ENCODE measurements at regions not wholly inside any gene's neighbourhood (a gene's known extent, or its start where the extent isn't known, plus 50 kb on each side); places are given as distances from the start of the nearest gene placed in this dataset.

GRCh38 chr9:134214386-134214765 is 50.0 kb upstream of the RNU6ATAC start:
- no peaks in the 10 kb centered on the region for H3K9me3 ChIP-seq (replicated peaks in 1 of 3)
- intact Hi-C loops (cut with DNase I) = no loop called here
- WGBS, 4 donors = 88 to 94% (median 92%) methylated on average over 4 to 6 of the region's 6 CpGs; no CpG with 5 or more reads in 1 of the 4 donors
- H3K27me3 ChIP-seq = no peaks in the 10 kb centered on the region
- no peaks in the 10 kb centered on the region for H3K36me3 ChIP-seq (replicated peaks in 1 of 2)
- DNase-seq = peak in 2 of 7 donors; percentile 6 to 8
- peaks cover 0 to 28% of the 10 kb centered on the region in 2 donors for H3K4me1 ChIP-seq (replicated peaks in 1 of 2)
- peak overlapping the region in 2 of 5 donors; percentile 81 to 87 for H3K27ac ChIP-seq
- no peak overlapping the region for H3K4me3 ChIP-seq
- TF ChIP-seq CTCF (IDR thresholded peaks at IDR 0.05) (no peak), POLR2A (IDR thresholded peaks at IDR 0.05) (no peak)

- Histone ChIP-seq H3K4me1 (replicated peaks in 1 of 2) (peaks cover 0 to 28% of the 10 kb centered on the region in 2 donors), H3K27ac (peak overlapping the region in 4 of 5 donors; percentile 23 to 87 (median 66)), H3K4me3 (no peak overlapping the region), H3K9me3 (replicated peaks in 1 of 3) (no peaks in the 10 kb centered on the region), H3K27me3 (no peaks in the 10 kb centered on the region), H3K36me3 (replicated peaks in 1 of 2) (no peaks in the 10 kb centered on the region)
- intact Hi-C loops (cut with DNase I) = no loop called here
- peak in 5 of 7 donors; percentile 48 to 66 (median 63) for DNase-seq
- WGBS, 4 donors = 31 to 53% (median 34%) methylated on average over 14 to 22 of the region's 22 CpGs
- TF ChIP-seq POLR2A (IDR thresholded peaks at IDR 0.05) (no peak), CTCF (IDR thresholded peaks at IDR 0.05) (no peak)
These were observed 50.5 kb upstream of the RNU6ATAC start for GRCh38 chr9:134214766-134215419.

- 20 to 73% (median 55%) methylated on average over 1 to 7 of the region's 7 CpGs for WGBS, 4 donors
- H3K27ac ChIP-seq = peak overlapping the region in 4 of 5 donors; percentile 23 to 87 (median 66)
- DNase-seq = no peak
- no peaks in the 10 kb centered on the region for H3K27me3 ChIP-seq
- TF ChIP-seq CTCF (IDR thresholded peaks at IDR 0.05) (no peak), POLR2A (IDR thresholded peaks at IDR 0.05) (no peak)
- H3K9me3 ChIP-seq (replicated peaks in 1 of 3) = no peaks in the 10 kb centered on the region
- H3K36me3 ChIP-seq (replicated peaks in 1 of 2) = no peaks in the 10 kb centered on the region
- intact Hi-C loops (cut with DNase I) = no loop called here
- H3K4me3 ChIP-seq = no peak overlapping the region
- peaks cover 0 to 28% of the 10 kb centered on the region in 2 donors for H3K4me1 ChIP-seq (replicated peaks in 1 of 2)
These were observed 51.0 kb upstream of the RNU6ATAC start for GRCh38 chr9:134215420-134215698.

- H3K36me3 ChIP-seq (replicated peaks in 1 of 2) = no peaks in the 10 kb centered on the region
- H3K27me3 ChIP-seq = no peaks in the 10 kb centered on the region
- TF ChIP-seq CTCF (IDR thresholded peaks at IDR 0.05) (no peak), POLR2A (IDR thresholded peaks at IDR 0.05) (no peak)
- intact Hi-C loops (cut with DNase I) = no loop called here
- H3K27ac ChIP-seq = peak overlapping the region in 4 of 5 donors; percentile 23 to 87 (median 66)
- no peaks in the 10 kb centered on the region for H3K9me3 ChIP-seq (replicated peaks in 1 of 3)
- H3K4me1 ChIP-seq (replicated peaks in 1 of 2) = peaks cover 0 to 28% of the 10 kb centered on the region in 2 donors
- peak in 2 of 7 donors; percentile 15 to 71 for DNase-seq
- whole genome bisulfite sequencing, 4 donors = 59 to 69% (median 68%) methylated on average over 15 to 32 of the region's 32 CpGs
- no peak overlapping the region for H3K4me3 ChIP-seq
These were observed 51.5 kb upstream of the RNU6ATAC start for GRCh38 chr9:134215699-134216448.
